ENCODE measurements at regions not wholly inside any gene's neighbourhood (a gene's known extent, or its start where the extent isn't known, plus 50 kb on each side); places are given as distances from the start of the nearest gene placed in this dataset.

GRCh38 chr20:52757411-52757810 lies 214.7 kb upstream of the TSHZ2 start:
- TF ChIP-seq EZH2 (IDR thresholded peaks at IDR 0.05) = no peak
- TF ChIP-seq CTCF (IDR thresholded peaks at IDR 0.05 in 2 of 3, conservative IDR thresholded peaks at IDR 0.05 in 1 of 3; ENCODE audit: borderline replicate concordance in 1 of 3, insufficient read depth in 1 of 3, low read depth in 2 of 3, low read length in 2 of 3) = no peak
- TF ChIP-seq REST (IDR thresholded peaks at IDR 0.05; ENCODE audit: low read depth) = no peak
- TF ChIP-seq SRF (IDR thresholded peaks at IDR 0.05; ENCODE audit: low read depth) = no peak
- no peak for TF ChIP-seq POLR2A (IDR thresholded peaks at IDR 0.05; ENCODE audit: borderline replicate concordance, extremely low read depth, insufficient read depth, insufficient read length)

Measured in HCT116 (cell line).